Upper lobe of left lung (tissue), 6 donors: ENCODE measurements at regions not wholly inside any gene's neighbourhood (a gene's known extent, or its start where the extent isn't known, plus 50 kb on each side); places are given as distances from the start of the nearest gene placed in this dataset.
"Not testable (repeated sequence)": the region's sequence is repeated elsewhere in the genome, so short reads cannot be mapped to it uniquely, and the experiment has no call there.

Experiments used
- ATAC-seq, 2 donors: fragments of 200-7000 bp; cut with Tn5 transposase; one replicate each; pipeline ENCODE4 v1.9.1; 2022; ENCODE audit warnings: mild to moderate bottlenecking in 2 of 2, moderate library complexity in 2 of 2; ENCODE audit not compliant: low FRiP score in 2 of 2
- DNase-seq, 2 donors: peaks; one replicate each; pipeline ENCODE4 v3.0.0-alpha.2; 2019 to 2020
- H3K27ac ChIP-seq, 4 donors: fragments of 200-600 bp; sonication (generic); one replicate each; pipeline ENCODE4 v1.5.1; 2016 to 2019
- H3K27me3 ChIP-seq, 4 donors: fragments of 200-600 bp; sonication (generic); one replicate each; pipeline ENCODE4 v1.5.1; 2017 to 2019
- H3K36me3 ChIP-seq, 4 donors: fragments of 200-600 bp; sonication (generic); one replicate each; pipeline ENCODE4 v1.5.1; 2016 to 2019
- H3K4me1 ChIP-seq, 4 donors: fragments of 200-600 bp; sonication (generic); one replicate each; pipeline ENCODE4 v1.5.1; 2018 to 2019
- H3K4me3 ChIP-seq, 4 donors: fragments of 200-600 bp; sonication (generic); one replicate each; pipeline ENCODE4 v1.5.1; 2017 to 2019; ENCODE audit warnings: mild to moderate bottlenecking in 2 of 4, moderate library complexity in 1 of 4
- H3K9me3 ChIP-seq, 4 donors: fragments of 200-600 bp; sonication (generic); one replicate each; pipeline ENCODE4 v1.5.1; 2018 to 2019
- CTCF ChIP-seq, 6 experiments: fragments of 450-650 bp in 4 of 6; fragments of 200-600 bp in 2 of 6; sonication (generic) in 2 of 6; IDR thresholded peaks; one replicate each; pipeline ENCODE4 v1.5.1; 2016 to 2019; ENCODE audit warnings: antibody characterized with exemption in 6 of 6
- EP300 ChIP-seq, 4 donors: sonication (generic); formaldehyde crosslinking; IDR thresholded peaks; one replicate each; pipeline ENCODE4 v1.5.1; 2017; ENCODE audit warnings: antibody characterized with exemption in 4 of 4, control low read depth in 2 of 4
- POLR2A ChIP-seq, 4 donors: fragments of 450-650 bp; IDR thresholded peaks; one replicate each; pipeline ENCODE4 v1.5.1; 2016 to 2017; ENCODE audit warnings: antibody characterized with exemption in 4 of 4, mild to moderate bottlenecking in 2 of 4
- POLR2AphosphoS5 ChIP-seq, 2 donors: sonication (generic); formaldehyde crosslinking; IDR thresholded peaks; one replicate each; pipeline ENCODE4 v1.5.1; 2017; ENCODE audit warnings: antibody characterized with exemption in 2 of 2
- WGBS, 2 donors: methylation state at CpG; one replicate each; pipeline ENCODE4 v1.1.5; 2017 to 2018; 5-methylcytosine and 5-hydroxymethylcytosine counted together
- donor health status: DM: no; HTN: no; CAD: no; lungs with moderate emphysema.
- donor health status: DM: no; HTN: yes; CAD: no; lungs with severe emphysema.

- WGBS, 2 donors: 34 to 41% methylated on average over 2 of the region's 2 CpGs
- TF ChIP-seq CTCF (IDR thresholded peaks at IDR 0.05) (peak in 3 of 6 experiments; percentile 31 to 54 (median 43)), POLR2AphosphoS5 (IDR thresholded peaks at IDR 0.05) (no peak)
- Histone ChIP-seq H3K27me3 (no peaks in the 10 kb centered on the region), H3K4me3 (no peak overlapping the region), H3K36me3 (no peaks in the 10 kb centered on the region), H3K27ac (no peak overlapping the region), H3K4me1 (no peaks in the 10 kb centered on the region), H3K9me3 (no peaks in the 10 kb centered on the region)
- ATAC-seq: peak in 1 of 2 donors; percentile 63
- no peak for DNase-seq
Observed at GRCh38 chr3:193040836-193041672, 123.4 kb upstream of the MB21D2 start.

- no peaks in the 10 kb centered on the region for H3K4me1 ChIP-seq
- no peak overlapping the region for H3K27ac ChIP-seq
- H3K9me3 ChIP-seq: no peaks in the 10 kb centered on the region
- no peaks in the 10 kb centered on the region for H3K27me3 ChIP-seq
- TF ChIP-seq CTCF (IDR thresholded peaks at IDR 0.05) (no peak), POLR2A (IDR thresholded peaks at IDR 0.05) (no peak), EP300 (IDR thresholded peaks at IDR 0.05) (no peak), POLR2AphosphoS5 (IDR thresholded peaks at IDR 0.05) (no peak)
- no peak overlapping the region for H3K4me3 ChIP-seq
- no peaks in the 10 kb centered on the region for H3K36me3 ChIP-seq
- WGBS, 2 donors: 49 to 59% methylated on average over 5 of the region's 5 CpGs
- DNase-seq (no peak), ATAC-seq (no peak)
Observed at GRCh38 chr3:193046371-193046770, 128.7 kb upstream of the MB21D2 start.

- H3K4me3 ChIP-seq, H3K27ac ChIP-seq, H3K27me3 ChIP-seq, DNase-seq, H3K4me1 ChIP-seq, H3K9me3 ChIP-seq, ATAC-seq, H3K36me3 ChIP-seq: not testable (repeated sequence)
- 0 to 90% methylated on average over 1 of the region's 1 CpG for WGBS, 2 donors
Observed at GRCh38 chr3:193047461-193047860, 129.8 kb upstream of the MB21D2 start.

GRCh38 chr3:193048127-193048526, 130.5 kb upstream of the MB21D2 start:
- WGBS, 2 donors: 85 to 88% methylated on average over 1 of the region's 1 CpG
- no peak for TF ChIP-seq EP300 (IDR thresholded peaks at IDR 0.05)
- TF ChIP-seq POLR2A (IDR thresholded peaks at IDR 0.05): no peak
- TF ChIP-seq POLR2AphosphoS5 (IDR thresholded peaks at IDR 0.05): no peak
- TF ChIP-seq CTCF (IDR thresholded peaks at IDR 0.05): no peak
- H3K27ac ChIP-seq: no peak overlapping the region
- H3K27me3 ChIP-seq: no peaks in the 10 kb centered on the region
- DNase-seq (no peak), ATAC-seq (no peak)
- no peaks in the 10 kb centered on the region for H3K36me3 ChIP-seq
- H3K4me3 ChIP-seq: no peak overlapping the region
- no peaks in the 10 kb centered on the region for H3K9me3 ChIP-seq
- no peaks in the 10 kb centered on the region for H3K4me1 ChIP-seq

GRCh38 chr3:193049935-193050334, 132.3 kb upstream of the MB21D2 start:
- ATAC-seq (no peak), DNase-seq (no peak)
- WGBS, 2 donors: 57 to 72% methylated on average over 4 of the region's 4 CpGs
- Histone ChIP-seq H3K9me3 (no peaks in the 10 kb centered on the region), H3K4me1 (no peaks in the 10 kb centered on the region), H3K27ac (no peak overlapping the region), H3K4me3 (no peak overlapping the region), H3K27me3 (no peaks in the 10 kb centered on the region), H3K36me3 (no peaks in the 10 kb centered on the region)
- TF ChIP-seq CTCF (IDR thresholded peaks at IDR 0.05): no peak
- TF ChIP-seq POLR2AphosphoS5 (IDR thresholded peaks at IDR 0.05): no peak
- no peak for TF ChIP-seq POLR2A (IDR thresholded peaks at IDR 0.05)
- no peak for TF ChIP-seq EP300 (IDR thresholded peaks at IDR 0.05)
